SK-N-SH (cell line): ENCODE measurements at regions not wholly inside any gene's neighbourhood (a gene's known extent, or its start where the extent isn't known, plus 50 kb on each side); places are given as distances from the start of the nearest gene placed in this dataset.

Experiments used
- CTCF ChIA-PET: fragments of 300-600, 350-600 bp; formaldehyde crosslinking; extraction: SDS; loops from one replicate; lab custom pipeline; 2021; lab: Yijun Ruan, JAX
- POLR2A ChIA-PET: fragments of 350-600 bp; sonication (Branson Sonifier 250); formaldehyde crosslinking; extraction: SDS; loops from one replicate; lab custom pipeline; 2020; ENCODE audit warnings: antibody characterized with exemption, inconsistent platforms; lab: Yijun Ruan, JAX
- DNase-seq: peaks from one replicate; pipeline ENCODE4 v3.0.0; 2012
- H2AFZ ChIP-seq: fragments of 200-600 bp; sonication (generic); 2 replicates; pipeline ENCODE4 v1.8.1; 2016; ENCODE audit warnings: antibody characterized with exemption, mild to moderate bottlenecking, low read depth
- H3F3A ChIP-seq: fragments of 200-600 bp; sonication (generic); replicated peaks from 2 replicates; pipeline ENCODE3; 2016; ENCODE audit warnings: antibody characterized with exemption, mild to moderate bottlenecking; ENCODE audit not compliant: insufficient read depth
- H3K27ac ChIP-seq, 2 experiments: fragments of 200-500 bp in 1 of 2; fragments of 200-600 bp in 1 of 2; sonication (Bioruptor generic) in 1 of 2; sonication (generic), shearing (Covaris generic) in 1 of 2; 2 replicates each; pipeline versions ENCODE4 v1.5.1 to v1.6.1; 2014 to 2016; ENCODE audit warnings: low read depth in 2 of 2, inconsistent platforms in 1 of 2, low read length in 1 of 2, mild to moderate bottlenecking in 1 of 2, mixed read lengths in 1 of 2
- H3K27me3 ChIP-seq: fragments of 200-600 bp; sonication (generic), shearing (Covaris generic); 2 replicates; pipeline ENCODE4 v1.6.1; 2016; ENCODE audit warnings: mixed run types; ENCODE audit not compliant: insufficient read depth
- H3K36me3 ChIP-seq, 2 experiments: fragments of 200-500 bp in 1 of 2; fragments of 200-600 bp in 1 of 2; sonication (Bioruptor generic) in 1 of 2; sonication (generic) in 1 of 2; replicated peaks in 1 of 2; 2 replicates each; pipeline versions ENCODE3 to v1.5.1; 2014 to 2016; ENCODE audit warnings: low read length in 1 of 2, mild to moderate bottlenecking in 1 of 2; ENCODE audit not compliant: insufficient read depth in 2 of 2, control insufficient read depth in 1 of 2
- H3K4me1 ChIP-seq, 2 experiments: fragments of 200-500 bp in 1 of 2; fragments of 200-600 bp in 1 of 2; sonication (Bioruptor generic) in 1 of 2; sonication (generic), shearing (Covaris generic) in 1 of 2; 2 replicates each; pipeline versions ENCODE4 v1.5.1 to v1.6.1; 2014 to 2016; ENCODE audit warnings: low read depth in 1 of 2, low read length in 1 of 2, mixed run types in 1 of 2; ENCODE audit not compliant: insufficient read depth in 2 of 2, control insufficient read depth in 1 of 2
- H3K4me2 ChIP-seq: fragments of 200-600 bp; sonication (generic), shearing (Covaris generic); 2 replicates; pipeline ENCODE4 v1.6.1; 2017; ENCODE audit warnings: mixed run types
- H3K4me3 ChIP-seq, 2 experiments: fragments of 200-500 bp in 1 of 2; fragments of 200-600 bp in 1 of 2; sonication (Bioruptor generic) in 1 of 2; sonication (generic), shearing (Covaris generic) in 1 of 2; 2 replicates each; pipeline versions ENCODE4 v1.5.1 to v1.8.1; 2014 to 2016; ENCODE audit warnings: low read depth in 2 of 2, inconsistent platforms in 1 of 2, low read length in 1 of 2, mild to moderate bottlenecking in 1 of 2, mixed read lengths in 1 of 2, moderate library complexity in 1 of 2
- H3K79me2 ChIP-seq: fragments of 200-600 bp; sonication (generic); 2 replicates; pipeline ENCODE4 v1.8.1; 2017; ENCODE audit warnings: mild to moderate bottlenecking; ENCODE audit not compliant: insufficient read depth
- H3K9ac ChIP-seq: fragments of 200-600 bp; sonication (generic); 2 replicates; pipeline ENCODE4 v1.6.1; 2017; ENCODE audit warnings: mixed run types
- H3K9me2 ChIP-seq: fragments of 200-600 bp; sonication (generic); 2 replicates; pipeline ENCODE4 v1.6.1; 2017; ENCODE audit warnings: mixed run types
- H3K9me3 ChIP-seq: fragments of 200-600 bp; sonication (generic); 2 replicates; pipeline ENCODE4 v1.6.1; 2017; ENCODE audit warnings: mixed run types, mild to moderate bottlenecking, moderate library complexity
- H4K20me1 ChIP-seq: fragments of 200-600 bp; sonication (generic); 2 replicates; pipeline ENCODE4 v1.6.1; 2017; ENCODE audit warnings: mild to moderate bottlenecking, mixed run types; ENCODE audit not compliant: insufficient read depth
- CTCF ChIP-seq: fragments of 200-600 bp; sonication (generic); IDR thresholded peaks from 2 replicates; pipeline ENCODE4 v1.6.1; 2017; ENCODE audit warnings: antibody characterized with exemption, mild to moderate bottlenecking, moderate library complexity
- ELF1 ChIP-seq: IDR thresholded peaks from 2 replicates; pipeline ENCODE4 v1.4.0; 2012
- EP300 ChIP-seq, 2 experiments: IDR thresholded peaks; 2 replicates each; pipeline versions ENCODE4 v1.4.0 to v1.6.1; 2012; ENCODE audit warnings: borderline replicate concordance in 1 of 2, low read depth in 1 of 2, low read length in 1 of 2
- FOSL2 ChIP-seq: IDR thresholded peaks from 2 replicates; pipeline ENCODE4 v1.4.0; 2012; ENCODE audit warnings: low read depth, mild to moderate bottlenecking, moderate library complexity, borderline replicate concordance
- FOXJ3 ChIP-seq: sonication (generic); formaldehyde crosslinking; IDR thresholded peaks from 2 replicates; pipeline ENCODE4 v1.5.1; 2020; ENCODE audit warnings: mild to moderate bottlenecking, missing genetic modification reagents
- GABPA ChIP-seq: IDR thresholded peaks from 2 replicates; pipeline ENCODE4 v1.4.0; 2012; ENCODE audit warnings: low read depth, mild to moderate bottlenecking
- GATA2 ChIP-seq: sonication (generic); formaldehyde crosslinking; IDR thresholded peaks from 2 replicates; pipeline ENCODE4 v1.5.0; 2020; ENCODE audit warnings: mild to moderate bottlenecking, missing genetic modification reagents
- IRF3 ChIP-seq: fragments of 150-350 bp; IDR thresholded peaks from 2 replicates; pipeline ENCODE4 v1.6.1; 2016; ENCODE audit warnings: mild to moderate bottlenecking, low read depth, low read length
- JUND ChIP-seq: IDR thresholded peaks from 2 replicates; pipeline ENCODE4 v1.4.0; 2012
- MAX ChIP-seq: IDR thresholded peaks from 2 replicates; pipeline ENCODE4 v1.4.0; 2012; ENCODE audit warnings: low read depth
- NFIC ChIP-seq: IDR thresholded peaks from 2 replicates; pipeline ENCODE4 v1.4.0; 2012; ENCODE audit warnings: borderline replicate concordance
- NRF1 ChIP-seq: IDR thresholded peaks from 2 replicates; pipeline ENCODE4 v1.6.1; 2012; ENCODE audit warnings: low read depth, mild to moderate bottlenecking, low read length
- PBX3 ChIP-seq: IDR thresholded peaks from 2 replicates; pipeline ENCODE4; 2012
- RAD21 ChIP-seq: IDR thresholded peaks from 2 replicates; pipeline ENCODE4 v1.6.1; 2012; ENCODE audit warnings: mild to moderate bottlenecking, low read length
- RCOR1 ChIP-seq: fragments of 150-350 bp; IDR thresholded peaks from 2 replicates; pipeline ENCODE4 v1.6.1; 2017; ENCODE audit warnings: antibody characterized with exemption, low read length
- SIN3A ChIP-seq: IDR thresholded peaks from 2 replicates; pipeline ENCODE4 v1.6.1; 2012; ENCODE audit warnings: low read depth, mild to moderate bottlenecking, low read length, moderate library complexity, borderline replicate concordance
- SMC3 ChIP-seq: IDR thresholded peaks from 2 replicates; pipeline ENCODE4 v1.6.1; 2012; ENCODE audit warnings: low read depth, low read length, improper control_type of control experiment
- TCF12 ChIP-seq: IDR thresholded peaks from 2 replicates; pipeline ENCODE4 v1.4.0; 2012
- TEAD4 ChIP-seq: IDR thresholded peaks from 2 replicates; pipeline ENCODE4 v1.4.0; 2012; ENCODE audit warnings: mild to moderate bottlenecking, borderline replicate concordance; ENCODE audit not compliant: insufficient read depth
- USF2 ChIP-seq: fragments of 150-350 bp; IDR thresholded peaks from 2 replicates; pipeline ENCODE4 v1.6.1; 2017; ENCODE audit warnings: antibody characterized with exemption, low read length, low read depth, borderline replicate concordance
- YY1 ChIP-seq: IDR thresholded peaks from 2 replicates; pipeline ENCODE4 v1.4.0; 2012; ENCODE audit warnings: low read depth, mild to moderate bottlenecking
- WGBS: methylation state at CpG from one replicate; pipeline ENCODE4 v1.1.6; 2017; ENCODE audit warnings: low lambda C conversion rate; 5-methylcytosine and 5-hydroxymethylcytosine counted together

GRCh38 chr4:170758988-170759387 is 669.2 kb upstream of the AADAT start:
- Histone ChIP-seq H3K9ac (no peak overlapping the region), H3K4me3 (no peak overlapping the region), H3K9me2 (no peaks in the 10 kb centered on the region; the same call in 1 of the 2 replicates), H3K36me3 (no peaks in the 10 kb centered on the region), H3K4me2 (no peak overlapping the region), H3K27me3 (no peaks in the 10 kb centered on the region), H4K20me1 (no peaks in the 10 kb centered on the region), H2AFZ (no peak overlapping the region), H3K27ac (no peak overlapping the region), H3K79me2 (no peaks in the 10 kb centered on the region), H3F3A (no peaks in the 10 kb centered on the region), H3K4me1 (no peaks in the 10 kb centered on the region), H3K9me3 (no peaks in the 10 kb centered on the region)
- ChIA-PET CTCF (no interaction called here), POLR2A (no interaction called here)
- 57% methylated on average over 4 of the region's 4 CpGs for WGBS
- DNase-seq, result no peak
- TF ChIP-seq TCF12, result no peak

GRCh38 chr4:170750519-170750918 is 660.8 kb upstream of the AADAT start:
- DNase-seq, result peak; percentile 13
- TF ChIP-seq NFIC (no peak), CTCF (no peak), SMC3 (no peak), GABPA (no peak), EP300 (IDR thresholded peaks at IDR 0.05; ENCODE audit: borderline replicate concordance in 1 of 2, low read depth in 1 of 2, low read length in 1 of 2) (no peak), FOXJ3 (CRISPR knock-in tag) (no peak), SIN3A (no peak), NRF1 (no peak), MAX (no peak), RCOR1 (0 out of 2 replicates have a peak, but pooled peaks have one; percentile 24), FOSL2 (no peak), IRF3 (no peak), ELF1 (no peak), TEAD4 (no peak), RAD21 (peak; percentile 10; the same call in 1 of the 2 replicates), JUND (no peak), YY1 (no peak), USF2 (no peak), PBX3 (no peak), GATA2 (0 out of 2 replicates have a peak, but pooled peaks have one; percentile 22)
- Histone ChIP-seq H3K4me2 (no peak overlapping the region), H3K4me3 (no peak overlapping the region), H3K4me1 (no peaks in the 10 kb centered on the region; a peak in 1 of 4 replicates), H3K9ac (no peak overlapping the region), H2AFZ (no peak overlapping the region), H3K36me3 (no peaks in the 10 kb centered on the region), H3K27me3 (no peaks in the 10 kb centered on the region), H3K9me2 (no peaks in the 10 kb centered on the region), H4K20me1 (no peaks in the 10 kb centered on the region), H3K27ac (no peak overlapping the region), H3K9me3 (no peaks in the 10 kb centered on the region), H3K79me2 (no peaks in the 10 kb centered on the region), H3F3A (no peaks in the 10 kb centered on the region)
- 55% methylated on average over 5 of the region's 5 CpGs for whole genome bisulfite sequencing
- POLR2A ChIA-PET, result no interaction called here
- CTCF ChIA-PET, result interaction anchor here (1.0 kb wide), 1 partner anchor 31 kb away, joined by 3 read pairs; no protein-coding TSS in a partner anchor
